HCT116 (cell line): ENCODE measurements at regions not wholly inside any gene's neighbourhood (a gene's known extent, or its start where the extent isn't known, plus 50 kb on each side); places are given as distances from the start of the nearest gene placed in this dataset.

Experiments used
- ELF1 ChIP-seq: IDR thresholded peaks from 2 replicates; pipeline ENCODE4 v1.6.1; 2012; ENCODE audit warnings: low read depth, borderline replicate concordance
- EZH2 ChIP-seq: fragments of 200-600 bp; sonication (generic); IDR thresholded peaks from 2 replicates; pipeline ENCODE4 v1.6.1; 2017; ENCODE audit warnings: antibody characterized with exemption, mixed run types
- POLR2A ChIP-seq: IDR thresholded peaks from 2 replicates; pipeline ENCODE4 v1.7.0; 2011; ENCODE audit warnings: borderline replicate concordance; ENCODE audit not compliant: insufficient read depth, insufficient read length; ENCODE audit errors: extremely low read depth
- POLR2AphosphoS5 ChIP-seq: IDR thresholded peaks from 2 replicates; pipeline ENCODE4 v1.6.1; 2011; ENCODE audit warnings: mild to moderate bottlenecking, low read depth, low read length, moderate library complexity
- RAD21 ChIP-seq: IDR thresholded peaks from 2 replicates; pipeline ENCODE4 v1.6.1; 2012; ENCODE audit warnings: low read depth, mild to moderate bottlenecking
- YY1 ChIP-seq: IDR thresholded peaks from 2 replicates; pipeline ENCODE4 v1.6.1; 2011; ENCODE audit warnings: low read length, low read depth, moderate library complexity, mild to moderate bottlenecking; ENCODE audit not compliant: insufficient replicate concordance; ENCODE audit errors: extremely low read depth
- TF ChIP-seq, protein P1 (sequence below), 3 experiments: fragments of 200-600 bp in 1 of 3; sonication (generic) in 1 of 3; IDR thresholded peaks in 2 of 3; conservative IDR thresholded peaks in 1 of 3; 2 replicates each; pipeline ENCODE4 v1.5.1; 2012 to 2017; ENCODE audit warnings: low read depth in 2 of 3, low read length in 2 of 3, antibody characterized with exemption in 1 of 3, borderline replicate concordance in 1 of 3, control low read depth in 1 of 3, mild to moderate bottlenecking in 1 of 3, mixed read lengths in 1 of 3, mixed run types in 1 of 3, moderate library complexity in 1 of 3; ENCODE audit not compliant: insufficient read depth in 1 of 3
- TF ChIP-seq, protein P2 (sequence below): IDR thresholded peaks from 2 replicates; pipeline ENCODE4 v1.6.1; 2012; ENCODE audit warnings: low read depth

DNA sequence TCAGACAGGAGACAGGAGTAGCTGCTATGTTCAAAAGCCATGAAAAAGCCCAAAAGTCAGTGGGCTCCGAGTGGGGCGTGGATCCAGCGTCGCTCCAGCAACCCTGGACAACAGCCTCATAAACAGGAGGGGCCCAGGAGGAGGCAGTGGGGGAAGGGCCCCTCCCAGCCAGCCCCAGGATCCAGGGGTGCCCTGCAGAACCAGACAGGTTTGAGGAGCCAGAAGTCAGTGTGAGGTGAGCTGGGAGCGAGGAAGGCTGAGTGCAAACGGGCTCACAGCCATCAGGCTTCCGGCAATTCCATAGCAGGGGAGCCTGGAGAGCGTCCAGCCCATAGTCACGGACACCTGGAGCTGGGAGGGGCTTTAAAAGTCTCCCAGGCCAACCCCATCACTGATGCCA is 217.7 kb downstream of the MN1 start:
- TF ChIP-seq, protein P1, sequence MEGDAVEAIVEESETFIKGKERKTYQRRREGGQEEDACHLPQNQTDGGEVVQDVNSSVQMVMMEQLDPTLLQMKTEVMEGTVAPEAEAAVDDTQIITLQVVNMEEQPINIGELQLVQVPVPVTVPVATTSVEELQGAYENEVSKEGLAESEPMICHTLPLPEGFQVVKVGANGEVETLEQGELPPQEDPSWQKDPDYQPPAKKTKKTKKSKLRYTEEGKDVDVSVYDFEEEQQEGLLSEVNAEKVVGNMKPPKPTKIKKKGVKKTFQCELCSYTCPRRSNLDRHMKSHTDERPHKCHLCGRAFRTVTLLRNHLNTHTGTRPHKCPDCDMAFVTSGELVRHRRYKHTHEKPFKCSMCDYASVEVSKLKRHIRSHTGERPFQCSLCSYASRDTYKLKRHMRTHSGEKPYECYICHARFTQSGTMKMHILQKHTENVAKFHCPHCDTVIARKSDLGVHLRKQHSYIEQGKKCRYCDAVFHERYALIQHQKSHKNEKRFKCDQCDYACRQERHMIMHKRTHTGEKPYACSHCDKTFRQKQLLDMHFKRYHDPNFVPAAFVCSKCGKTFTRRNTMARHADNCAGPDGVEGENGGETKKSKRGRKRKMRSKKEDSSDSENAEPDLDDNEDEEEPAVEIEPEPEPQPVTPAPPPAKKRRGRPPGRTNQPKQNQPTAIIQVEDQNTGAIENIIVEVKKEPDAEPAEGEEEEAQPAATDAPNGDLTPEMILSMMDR (IDR thresholded peaks at IDR 0.05 in 2 of 3, conservative IDR thresholded peaks at IDR 0.05 in 1 of 3; ENCODE audit: borderline replicate concordance in 1 of 3, insufficient read depth in 1 of 3, low read depth in 2 of 3, low read length in 2 of 3): no peak
- no peak for TF ChIP-seq YY1
- no peak for TF ChIP-seq POLR2A
- TF ChIP-seq POLR2AphosphoS5: no peak
- TF ChIP-seq RAD21: no peak
- TF ChIP-seq EZH2: no peak
- TF ChIP-seq, protein P2, sequence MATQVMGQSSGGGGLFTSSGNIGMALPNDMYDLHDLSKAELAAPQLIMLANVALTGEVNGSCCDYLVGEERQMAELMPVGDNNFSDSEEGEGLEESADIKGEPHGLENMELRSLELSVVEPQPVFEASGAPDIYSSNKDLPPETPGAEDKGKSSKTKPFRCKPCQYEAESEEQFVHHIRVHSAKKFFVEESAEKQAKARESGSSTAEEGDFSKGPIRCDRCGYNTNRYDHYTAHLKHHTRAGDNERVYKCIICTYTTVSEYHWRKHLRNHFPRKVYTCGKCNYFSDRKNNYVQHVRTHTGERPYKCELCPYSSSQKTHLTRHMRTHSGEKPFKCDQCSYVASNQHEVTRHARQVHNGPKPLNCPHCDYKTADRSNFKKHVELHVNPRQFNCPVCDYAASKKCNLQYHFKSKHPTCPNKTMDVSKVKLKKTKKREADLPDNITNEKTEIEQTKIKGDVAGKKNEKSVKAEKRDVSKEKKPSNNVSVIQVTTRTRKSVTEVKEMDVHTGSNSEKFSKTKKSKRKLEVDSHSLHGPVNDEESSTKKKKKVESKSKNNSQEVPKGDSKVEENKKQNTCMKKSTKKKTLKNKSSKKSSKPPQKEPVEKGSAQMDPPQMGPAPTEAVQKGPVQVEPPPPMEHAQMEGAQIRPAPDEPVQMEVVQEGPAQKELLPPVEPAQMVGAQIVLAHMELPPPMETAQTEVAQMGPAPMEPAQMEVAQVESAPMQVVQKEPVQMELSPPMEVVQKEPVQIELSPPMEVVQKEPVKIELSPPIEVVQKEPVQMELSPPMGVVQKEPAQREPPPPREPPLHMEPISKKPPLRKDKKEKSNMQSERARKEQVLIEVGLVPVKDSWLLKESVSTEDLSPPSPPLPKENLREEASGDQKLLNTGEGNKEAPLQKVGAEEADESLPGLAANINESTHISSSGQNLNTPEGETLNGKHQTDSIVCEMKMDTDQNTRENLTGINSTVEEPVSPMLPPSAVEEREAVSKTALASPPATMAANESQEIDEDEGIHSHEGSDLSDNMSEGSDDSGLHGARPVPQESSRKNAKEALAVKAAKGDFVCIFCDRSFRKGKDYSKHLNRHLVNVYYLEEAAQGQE: no peak
- TF ChIP-seq ELF1: no peak
